ENCODE measurements at regions not wholly inside any gene's neighbourhood (a gene's known extent, or its start where the extent isn't known, plus 50 kb on each side); places are given as distances from the start of the nearest gene placed in this dataset.

- Histone ChIP-seq H3K4me2 (ENCODE audit: low read length) (peak overlapping the region; percentile 30), H3K36me3 (ENCODE audit: insufficient read depth, low read length) (no peaks in the 10 kb centered on the region), H3K79me2 (replicated peaks; ENCODE audit: insufficient read depth, low read length) (no peaks in the 10 kb centered on the region), H3K9me2 (ENCODE audit: insufficient read depth, low read length) (no peaks in the 10 kb centered on the region), H4K20me1 (ENCODE audit: insufficient read depth) (no peaks in the 10 kb centered on the region), H2AFZ (ENCODE audit: low read depth, low read length) (no peak overlapping the region), H3K9ac (ENCODE audit: low read length) (no peak overlapping the region), H3K27me3 (ENCODE audit: insufficient read depth, low read depth, low read length) (no peaks in the 10 kb centered on the region), H3K4me3 (ENCODE audit: low read length) (peak overlapping the region; percentile 42), H3K27ac (ENCODE audit: low read length) (peak overlapping the region; percentile 52), H3F3A (ENCODE audit: insufficient read depth, low read length, poor library complexity, severe bottlenecking) (no peaks in the 10 kb centered on the region), H3K9me3 (ENCODE audit: low read length) (no peaks in the 10 kb centered on the region)
- TF ChIP-seq CTCF (IDR thresholded peaks at IDR 0.05; ENCODE audit: poor library complexity, severe bottlenecking), result no peak
- TF ChIP-seq REST (IDR thresholded peaks at IDR 0.05; ENCODE audit: borderline replicate concordance), result no peak
- TF ChIP-seq EZH2 (IDR thresholded peaks at IDR 0.05; ENCODE audit: borderline replicate concordance, insufficient read depth, low read length, poor library complexity, severe bottlenecking), result no peak
- peak; percentile 75 for TF ChIP-seq MXI1 (conservative IDR thresholded peaks at IDR 0.05; ENCODE audit: poor library complexity, severe bottlenecking)
- no peak for TF ChIP-seq TAF1 (IDR thresholded peaks at IDR 0.05; ENCODE audit: low read depth)
- TF ChIP-seq EP300 (conservative IDR thresholded peaks at IDR 0.05; ENCODE audit: poor library complexity, severe bottlenecking), result peak; percentile 40
- TF ChIP-seq RAD21 (conservative IDR thresholded peaks at IDR 0.05), result no peak
- TF ChIP-seq POLR2AphosphoS5 (IDR thresholded peaks at IDR 0.05), result no peak
- peak; percentile 22 for TF ChIP-seq SMC3 (conservative IDR thresholded peaks at IDR 0.05; ENCODE audit: poor library complexity)
Measured at GRCh38 chrX:7420717-7421116, 272.8 kb upstream of the PUDP start.

DNA sequence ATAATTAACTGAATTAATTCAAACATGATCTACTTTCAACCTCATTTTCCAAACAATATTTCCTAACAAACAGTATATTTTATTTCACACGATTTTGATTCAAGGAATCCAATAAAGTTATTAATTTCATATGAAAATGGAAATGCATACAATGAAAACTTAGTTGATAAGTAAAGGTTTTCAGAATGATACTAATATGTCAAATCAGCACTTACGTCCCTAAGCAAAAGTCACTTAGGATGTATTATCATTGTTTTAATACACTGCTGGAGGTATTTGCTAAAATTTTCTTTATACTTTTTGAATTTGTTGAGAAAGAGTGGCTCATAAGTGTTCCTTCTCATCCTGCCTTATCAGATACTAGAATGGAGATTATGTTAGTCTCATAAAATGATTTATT is 266.8 kb upstream of the PUDP start:
- TF ChIP-seq CTCF (IDR thresholded peaks at IDR 0.05; ENCODE audit: poor library complexity, severe bottlenecking), result no peak
- TF ChIP-seq EZH2 (IDR thresholded peaks at IDR 0.05; ENCODE audit: borderline replicate concordance, insufficient read depth, low read length, poor library complexity, severe bottlenecking), result no peak
- no peak for TF ChIP-seq POLR2AphosphoS5 (IDR thresholded peaks at IDR 0.05)
- no peak for TF ChIP-seq REST (IDR thresholded peaks at IDR 0.05; ENCODE audit: borderline replicate concordance)
- TF ChIP-seq SMC3 (conservative IDR thresholded peaks at IDR 0.05; ENCODE audit: poor library complexity), result no peak
- no peak for TF ChIP-seq EP300 (conservative IDR thresholded peaks at IDR 0.05; ENCODE audit: poor library complexity, severe bottlenecking)
- no peak for TF ChIP-seq RAD21 (conservative IDR thresholded peaks at IDR 0.05)
- no peak for TF ChIP-seq MXI1 (conservative IDR thresholded peaks at IDR 0.05; ENCODE audit: poor library complexity, severe bottlenecking)
- no peak for TF ChIP-seq TAF1 (IDR thresholded peaks at IDR 0.05; ENCODE audit: low read depth)
- Histone ChIP-seq H3K79me2 (replicated peaks; ENCODE audit: insufficient read depth, low read length) (no peaks in the 10 kb centered on the region), H3K36me3 (ENCODE audit: insufficient read depth, low read length) (no peaks in the 10 kb centered on the region), H3K9me3 (ENCODE audit: low read length) (no peaks in the 10 kb centered on the region), H3K9me2 (ENCODE audit: insufficient read depth, low read length) (no peaks in the 10 kb centered on the region), H3F3A (ENCODE audit: insufficient read depth, low read length, poor library complexity, severe bottlenecking) (no peaks in the 10 kb centered on the region), H3K27ac (ENCODE audit: low read length) (no peak overlapping the region), H3K27me3 (ENCODE audit: insufficient read depth, low read depth, low read length) (no peaks in the 10 kb centered on the region), H4K20me1 (ENCODE audit: insufficient read depth) (no peaks in the 10 kb centered on the region), H3K9ac (ENCODE audit: low read length) (no peak overlapping the region), H3K4me2 (ENCODE audit: low read length) (no peak overlapping the region), H2AFZ (ENCODE audit: low read depth, low read length) (no peak overlapping the region), H3K4me3 (ENCODE audit: low read length) (no peak overlapping the region)

Data from neural cell (in vitro differentiated cells).